ENCODE measurements at regions not wholly inside any gene's neighbourhood (a gene's known extent, or its start where the extent isn't known, plus 50 kb on each side); places are given as distances from the start of the nearest gene placed in this dataset.
A peak's percentile ranks its signal among the peaks of the same experiment; 100 is the strongest.

GRCh38 chrX:45784590-45784989 lies 583.9 kb upstream of the DIPK2B start:
- Histone ChIP-seq H4K20me1 (no peaks in the 10 kb centered on the region), H3K9me3 (0 out of 2 replicates have a peak, but pooled peaks cover 3% of the 10 kb centered on the region), H3K4me2 (no peak overlapping the region), H3K4me1 (peaks cover 30% of the 10 kb centered on the region), H3K27me3 (no peaks in the 10 kb centered on the region), H3K4me3 (no peak overlapping the region), H3K9ac (no peak overlapping the region), H3K36me3 (no peaks in the 10 kb centered on the region), H3K27ac (no peak overlapping the region)
- no peak for TF ChIP-seq Cebpa-rat (IDR thresholded peaks at IDR 0.05)

GRCh38 chrX:45783002-45783401 lies 582.3 kb upstream of the DIPK2B start:
- Histone ChIP-seq H3K9ac (no peak overlapping the region), H3K4me3 (no peak overlapping the region), H3K36me3 (no peaks in the 10 kb centered on the region), H3K27me3 (no peaks in the 10 kb centered on the region), H3K27ac (peak overlapping the region; percentile 23; the same call in 1 of the 2 replicates), H3K4me2 (0 out of 2 replicates have a peak overlapping the region, but pooled peaks have one; percentile 19), H4K20me1 (no peaks in the 10 kb centered on the region), H3K9me3 (no peaks in the 10 kb centered on the region), H3K4me1 (peaks cover 26% of the 10 kb centered on the region)
- no peak for TF ChIP-seq Cebpa-rat (IDR thresholded peaks at IDR 0.05)

GRCh38 chrX:45781901-45782553 lies 581.4 kb upstream of the DIPK2B start:
- no peak for TF ChIP-seq Cebpa-rat (IDR thresholded peaks at IDR 0.05)
- Histone ChIP-seq H3K27ac (no peak overlapping the region), H3K9me3 (0 out of 2 replicates have a peak, but pooled peaks cover 2% of the 10 kb centered on the region), H3K9ac (no peak overlapping the region), H3K36me3 (no peaks in the 10 kb centered on the region), H3K27me3 (no peaks in the 10 kb centered on the region), H4K20me1 (no peaks in the 10 kb centered on the region), H3K4me1 (peaks cover 26% of the 10 kb centered on the region), H3K4me2 (no peak overlapping the region), H3K4me3 (no peak overlapping the region)

GRCh38 chrX:45778616-45779015 lies 577.9 kb upstream of the DIPK2B start:
- no peaks in the 10 kb centered on the region for H4K20me1 ChIP-seq
- no peak overlapping the region for H3K4me2 ChIP-seq
- no peak overlapping the region for H3K27ac ChIP-seq
- H3K4me3 ChIP-seq, result no peak overlapping the region
- H3K36me3 ChIP-seq, result no peaks in the 10 kb centered on the region
- no peak for TF ChIP-seq Cebpa-rat (IDR thresholded peaks at IDR 0.05)
- no peaks in the 10 kb centered on the region for H3K27me3 ChIP-seq
- peaks cover 30% of the 10 kb centered on the region for H3K4me1 ChIP-seq
- H3K9ac ChIP-seq, result no peak overlapping the region
- H3K9me3 ChIP-seq, result 0 out of 2 replicates have a peak, but pooled peaks cover 7% of the 10 kb centered on the region

GRCh38 chrX:45777366-45777765 lies 576.7 kb upstream of the DIPK2B start:
- no peaks in the 10 kb centered on the region for H3K27me3 ChIP-seq
- H3K27ac ChIP-seq, result no peak overlapping the region
- H4K20me1 ChIP-seq, result no peaks in the 10 kb centered on the region
- H3K9ac ChIP-seq, result no peak overlapping the region
- H3K4me2 ChIP-seq, result no peak overlapping the region
- 0 out of 2 replicates have a peak, but pooled peaks cover 7% of the 10 kb centered on the region for H3K9me3 ChIP-seq
- TF ChIP-seq Cebpa-rat (IDR thresholded peaks at IDR 0.05), result no peak
- H3K4me3 ChIP-seq, result no peak overlapping the region
- H3K36me3 ChIP-seq, result no peaks in the 10 kb centered on the region
- peaks cover 32% of the 10 kb centered on the region for H3K4me1 ChIP-seq

- no peaks in the 10 kb centered on the region for H3K27me3 ChIP-seq
- H3K36me3 ChIP-seq, result no peaks in the 10 kb centered on the region
- 0 out of 2 replicates have a peak, but pooled peaks cover 7% of the 10 kb centered on the region for H3K9me3 ChIP-seq
- no peak overlapping the region for H3K4me2 ChIP-seq
- no peak overlapping the region for H3K27ac ChIP-seq
- peaks cover 39% of the 10 kb centered on the region for H3K4me1 ChIP-seq
- H3K4me3 ChIP-seq, result no peak overlapping the region
- no peak overlapping the region for H3K9ac ChIP-seq
- H4K20me1 ChIP-seq, result no peaks in the 10 kb centered on the region
- no peak for TF ChIP-seq Cebpa-rat (IDR thresholded peaks at IDR 0.05)
Observed at GRCh38 chrX:45775468-45775867, 574.8 kb upstream of the DIPK2B start.

GRCh38 chrX:45774961-45775360 lies 574.3 kb upstream of the DIPK2B start:
- peaks cover 34% of the 10 kb centered on the region for H3K4me1 ChIP-seq
- no peaks in the 10 kb centered on the region for H4K20me1 ChIP-seq
- no peaks in the 10 kb centered on the region for H3K27me3 ChIP-seq
- H3K4me2 ChIP-seq, result no peak overlapping the region
- peaks cover 7% of the 10 kb centered on the region; the same call in 1 of the 2 replicates for H3K9me3 ChIP-seq
- H3K27ac ChIP-seq, result no peak overlapping the region
- no peak overlapping the region for H3K4me3 ChIP-seq
- H3K36me3 ChIP-seq, result no peaks in the 10 kb centered on the region
- TF ChIP-seq Cebpa-rat (IDR thresholded peaks at IDR 0.05), result no peak
- H3K9ac ChIP-seq, result no peak overlapping the region

- Histone ChIP-seq H3K27ac (no peak overlapping the region), H3K27me3 (no peaks in the 10 kb centered on the region), H3K36me3 (no peaks in the 10 kb centered on the region), H3K4me3 (no peak overlapping the region), H3K9me3 (peaks cover 7% of the 10 kb centered on the region; the same call in 1 of the 2 replicates), H3K9ac (no peak overlapping the region), H3K4me2 (peak overlapping the region; percentile 49), H3K4me1 (peaks cover 33% of the 10 kb centered on the region), H4K20me1 (no peaks in the 10 kb centered on the region)
- TF ChIP-seq Cebpa-rat (IDR thresholded peaks at IDR 0.05), result no peak
Observed at GRCh38 chrX:45773572-45773971, 572.9 kb upstream of the DIPK2B start.

GRCh38 chrX:45771560-45772340 lies 571.1 kb upstream of the DIPK2B start:
- Histone ChIP-seq H3K27me3 (no peaks in the 10 kb centered on the region), H3K27ac (peak overlapping the region; percentile 64), H3K4me1 (peaks cover 33% of the 10 kb centered on the region), H3K9ac (peak overlapping the region; percentile 74), H4K20me1 (no peaks in the 10 kb centered on the region), H3K9me3 (peaks cover 2% of the 10 kb centered on the region; the same call in 1 of the 2 replicates), H3K4me3 (peak overlapping the region; percentile 70; the same call in 1 of the 2 replicates), H3K36me3 (no peaks in the 10 kb centered on the region), H3K4me2 (peak overlapping the region; percentile 70)
- TF ChIP-seq Cebpa-rat (IDR thresholded peaks at IDR 0.05), result no peak

GRCh38 chrX:45771114-45771513 lies 570.4 kb upstream of the DIPK2B start:
- no peak for TF ChIP-seq Cebpa-rat (IDR thresholded peaks at IDR 0.05)
- H3K9me3 ChIP-seq, result no peaks in the 10 kb centered on the region; the same call in 1 of the 2 replicates
- no peaks in the 10 kb centered on the region for H3K36me3 ChIP-seq
- H3K27me3 ChIP-seq, result no peaks in the 10 kb centered on the region
- peak overlapping the region; percentile 74 for H3K9ac ChIP-seq
- H3K4me2 ChIP-seq, result peak overlapping the region; percentile 70
- H3K27ac ChIP-seq, result peak overlapping the region; percentile 64
- H3K4me3 ChIP-seq, result peak overlapping the region; percentile 70
- no peaks in the 10 kb centered on the region for H4K20me1 ChIP-seq
- H3K4me1 ChIP-seq, result peaks cover 33% of the 10 kb centered on the region
